ENCODE measurements at regions not wholly inside any gene's neighbourhood (a gene's known extent, or its start where the extent isn't known, plus 50 kb on each side); places are given as distances from the start of the nearest gene placed in this dataset.

DNA sequence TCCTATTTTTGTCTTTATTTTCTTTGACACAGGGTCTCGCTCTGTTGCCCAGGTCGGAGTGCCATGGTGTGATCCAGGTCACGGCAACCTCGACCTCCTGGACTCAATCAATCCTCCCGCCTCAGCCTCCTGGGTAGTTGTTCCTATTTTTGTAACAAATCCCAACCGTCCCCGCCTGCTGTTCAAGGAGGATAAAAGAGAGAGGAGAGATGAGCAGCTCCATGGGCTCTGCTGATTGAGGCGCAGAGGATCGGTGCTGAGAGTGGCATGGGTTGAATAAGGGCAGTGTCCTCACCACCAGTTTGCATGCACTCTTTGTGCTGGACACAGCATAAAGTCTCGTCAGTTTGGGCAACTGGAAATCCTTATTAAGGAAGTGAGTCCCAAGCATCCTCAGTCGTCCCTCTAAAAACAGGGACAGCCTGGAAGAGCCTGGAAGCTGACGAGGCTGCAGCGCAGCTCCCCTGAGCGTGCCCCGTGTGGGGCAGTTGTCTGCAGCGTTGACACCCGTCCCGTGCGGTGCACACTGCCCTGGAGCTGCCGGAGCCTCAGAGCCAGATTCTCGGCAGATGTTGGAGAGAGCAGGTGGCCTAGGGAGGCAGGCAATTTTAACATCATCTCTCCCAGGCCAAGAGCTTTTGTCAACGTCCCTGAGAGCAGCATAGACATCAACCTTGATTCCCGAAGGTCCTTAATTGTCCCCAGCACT lies 404.2 kb upstream of the RNF32 start:
- Histone ChIP-seq H2BK120ac (ENCODE audit: low read depth, low read length) (no peak overlapping the region), H3K4me3 (ENCODE audit: insufficient read depth, low read depth, low read length) (no peak overlapping the region), H2BK15ac (ENCODE audit: low read depth, low read length) (no peak overlapping the region), H3K56ac (ENCODE audit: extremely low read depth, insufficient read depth, low read length) (no peak overlapping the region), H3K23ac (ENCODE audit: low read depth, low read length) (no peak overlapping the region), H2AFZ (replicated peaks; ENCODE audit: low read length, poor library complexity) (no peak overlapping the region), H2AK9ac (replicated peaks; ENCODE audit: low read depth, low read length, poor library complexity) (no peak overlapping the region), H2BK5ac (ENCODE audit: low read depth, low read length, poor library complexity, severe bottlenecking) (no peak overlapping the region), H3K9me3 (ENCODE audit: control insufficient read depth, insufficient read depth, low read length) (peaks cover 33% of the 10 kb centered on the region; the same call in 1 of the 2 replicates), H3K27me3 (ENCODE audit: control insufficient read depth, insufficient read depth, low read length) (no peaks in the 10 kb centered on the region), H3K27ac (ENCODE audit: insufficient read depth, low read length) (no peak overlapping the region), H3K36me3 (ENCODE audit: control insufficient read depth, insufficient read depth, low read length) (no peaks in the 10 kb centered on the region), H3K4ac (ENCODE audit: low read depth, low read length) (no peak overlapping the region), H3K4me1 (ENCODE audit: control insufficient read depth, insufficient read depth, low read length) (no peaks in the 10 kb centered on the region), H3K18ac (ENCODE audit: low read depth, low read length) (no peak overlapping the region), H3K4me2 (ENCODE audit: low read depth, low read length) (no peak overlapping the region), H3K79me1 (ENCODE audit: low read depth in 1 of 2, low read length in 2 of 2) (no peaks in the 10 kb centered on the region), H2AK5ac (ENCODE audit: low read depth, low read length) (no peak overlapping the region), H3K14ac (replicated peaks; ENCODE audit: low read depth, low read length) (no peak overlapping the region), H3K9ac (ENCODE audit: low read depth, low read length) (no peak overlapping the region), H4K5ac (ENCODE audit: low read depth, low read length) (no peak overlapping the region), H4K8ac (ENCODE audit: low read depth in 2 of 2, low read length in 2 of 2) (no peak overlapping the region), H4K91ac (ENCODE audit: insufficient read depth, low read depth, low read length) (no peak overlapping the region), H4K20me1 (ENCODE audit: insufficient read depth, low read length) (no peaks in the 10 kb centered on the region), H3K9me1 (ENCODE audit: insufficient read depth, low read length) (no peaks in the 10 kb centered on the region), H2BK20ac (ENCODE audit: low read depth, low read length) (no peak overlapping the region)
- ATAC-seq (ENCODE audit: low read depth) (no peak), DNase-seq (no peak)
- dilution Hi-C loops (cut with HindIII; ENCODE audit: low sequenced_read_pairs, unreplicated experiment): no loop called here
- POLR2A ChIA-PET (ENCODE audit: unreplicated experiment): no interaction called here
- in situ Hi-C loops (cut with MboI; ENCODE audit: low sequenced_read_pairs): no loop called here
- WGBS, 2 experiments (ENCODE audit: extremely low coverage in 2 of 2, insufficient read length in 1 of 2): 34% methylated on average over 4 of the region's 23 CpGs; no CpG with 5 or more reads in 1 of the 2 experiments
- intact Hi-C loops (cut with micrococcal nuclease): no loop called here
- no peak for TF ChIP-seq CHD1 (IDR thresholded peaks at IDR 0.05; ENCODE audit: low read depth, low read length)
- no peak for TF ChIP-seq RFX5 (IDR thresholded peaks at IDR 0.05; ENCODE audit: low read depth, low read length)
- no peak for TF ChIP-seq RAD21 (IDR thresholded peaks at IDR 0.05; ENCODE audit: low read length)
- TF ChIP-seq MAFK (IDR thresholded peaks at IDR 0.05; ENCODE audit: low read depth, low read length): no peak
- no peak for TF ChIP-seq MXI1 (IDR thresholded peaks at IDR 0.05; ENCODE audit: borderline replicate concordance, low read depth, low read length)
- TF ChIP-seq SMC3 (IDR thresholded peaks at IDR 0.05; ENCODE audit: low read depth, low read length): no peak
- TF ChIP-seq FOS (IDR thresholded peaks at IDR 0.05; ENCODE audit: low read depth, low read length): no peak
- TF ChIP-seq, protein P1, sequence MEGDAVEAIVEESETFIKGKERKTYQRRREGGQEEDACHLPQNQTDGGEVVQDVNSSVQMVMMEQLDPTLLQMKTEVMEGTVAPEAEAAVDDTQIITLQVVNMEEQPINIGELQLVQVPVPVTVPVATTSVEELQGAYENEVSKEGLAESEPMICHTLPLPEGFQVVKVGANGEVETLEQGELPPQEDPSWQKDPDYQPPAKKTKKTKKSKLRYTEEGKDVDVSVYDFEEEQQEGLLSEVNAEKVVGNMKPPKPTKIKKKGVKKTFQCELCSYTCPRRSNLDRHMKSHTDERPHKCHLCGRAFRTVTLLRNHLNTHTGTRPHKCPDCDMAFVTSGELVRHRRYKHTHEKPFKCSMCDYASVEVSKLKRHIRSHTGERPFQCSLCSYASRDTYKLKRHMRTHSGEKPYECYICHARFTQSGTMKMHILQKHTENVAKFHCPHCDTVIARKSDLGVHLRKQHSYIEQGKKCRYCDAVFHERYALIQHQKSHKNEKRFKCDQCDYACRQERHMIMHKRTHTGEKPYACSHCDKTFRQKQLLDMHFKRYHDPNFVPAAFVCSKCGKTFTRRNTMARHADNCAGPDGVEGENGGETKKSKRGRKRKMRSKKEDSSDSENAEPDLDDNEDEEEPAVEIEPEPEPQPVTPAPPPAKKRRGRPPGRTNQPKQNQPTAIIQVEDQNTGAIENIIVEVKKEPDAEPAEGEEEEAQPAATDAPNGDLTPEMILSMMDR (conservative IDR thresholded peaks at IDR 0.05; ENCODE audit: low read depth, low read length): no peak
- TF ChIP-seq, protein P2, sequence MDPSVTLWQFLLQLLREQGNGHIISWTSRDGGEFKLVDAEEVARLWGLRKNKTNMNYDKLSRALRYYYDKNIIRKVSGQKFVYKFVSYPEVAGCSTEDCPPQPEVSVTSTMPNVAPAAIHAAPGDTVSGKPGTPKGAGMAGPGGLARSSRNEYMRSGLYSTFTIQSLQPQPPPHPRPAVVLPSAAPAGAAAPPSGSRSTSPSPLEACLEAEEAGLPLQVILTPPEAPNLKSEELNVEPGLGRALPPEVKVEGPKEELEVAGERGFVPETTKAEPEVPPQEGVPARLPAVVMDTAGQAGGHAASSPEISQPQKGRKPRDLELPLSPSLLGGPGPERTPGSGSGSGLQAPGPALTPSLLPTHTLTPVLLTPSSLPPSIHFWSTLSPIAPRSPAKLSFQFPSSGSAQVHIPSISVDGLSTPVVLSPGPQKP (IDR thresholded peaks at IDR 0.05; ENCODE audit: borderline replicate concordance, low read depth, low read length): no peak
- no peak for TF ChIP-seq POLR2A (IDR thresholded peaks at IDR 0.05; ENCODE audit: low read depth, low read length)
- no peak for TF ChIP-seq NFE2L2 (IDR thresholded peaks at IDR 0.05; ENCODE audit: low read depth, low read length)
- TF ChIP-seq RCOR1 (IDR thresholded peaks at IDR 0.05; ENCODE audit: insufficient replicate concordance, low read length): no peak
- no peak for TF ChIP-seq CEBPB (IDR thresholded peaks at IDR 0.05; ENCODE audit: low read depth, low read length)
- TF ChIP-seq, protein P3, sequence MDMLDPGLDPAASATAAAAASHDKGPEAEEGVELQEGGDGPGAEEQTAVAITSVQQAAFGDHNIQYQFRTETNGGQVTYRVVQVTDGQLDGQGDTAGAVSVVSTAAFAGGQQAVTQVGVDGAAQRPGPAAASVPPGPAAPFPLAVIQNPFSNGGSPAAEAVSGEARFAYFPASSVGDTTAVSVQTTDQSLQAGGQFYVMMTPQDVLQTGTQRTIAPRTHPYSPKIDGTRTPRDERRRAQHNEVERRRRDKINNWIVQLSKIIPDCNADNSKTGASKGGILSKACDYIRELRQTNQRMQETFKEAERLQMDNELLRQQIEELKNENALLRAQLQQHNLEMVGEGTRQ (IDR thresholded peaks at IDR 0.05; ENCODE audit: low read depth, low read length): no peak
- no TSS peak for BruUV-seq (replicated peaks)
- CTCF ChIA-PET: no interaction called here
